H9 (cell line): ENCODE measurements at regions not wholly inside any gene's neighbourhood (a gene's known extent, or its start where the extent isn't known, plus 50 kb on each side); places are given as distances from the start of the nearest gene placed in this dataset.
A peak's percentile ranks its signal among the peaks of the same experiment; 100 is the strongest.

Experiments used
- DNase-seq: peaks from one replicate; pipeline ENCODE4 v3.0.0-alpha.2; 2017
- H2AFZ ChIP-seq: one replicate; pipeline ENCODE4 v1.6.1; 2013; ENCODE audit warnings: mild to moderate bottlenecking, low read length, control low read depth, moderate library complexity
- H2AK5ac ChIP-seq: 2 replicates; pipeline ENCODE4 v1.6.1; 2013; ENCODE audit warnings: low read length, control low read depth, mixed read lengths; ENCODE audit not compliant: insufficient read length
- H2BK120ac ChIP-seq: one replicate; pipeline ENCODE4 v1.6.1; 2013; ENCODE audit warnings: low read depth, mild to moderate bottlenecking, low read length, control low read depth, inconsistent platforms; ENCODE audit not compliant: poor library complexity, severe bottlenecking
- H2BK12ac ChIP-seq: 2 replicates; pipeline ENCODE4 v1.6.1; 2013; ENCODE audit warnings: low read length, control low read depth, mixed read lengths, low read depth; ENCODE audit not compliant: insufficient read length
- H2BK15ac ChIP-seq: 2 replicates; pipeline ENCODE4 v1.6.1; 2013; ENCODE audit warnings: low read depth, low read length, control low read depth
- H2BK20ac ChIP-seq: one replicate; pipeline ENCODE4 v1.6.1; 2013; ENCODE audit warnings: low read depth, mild to moderate bottlenecking, low read length, control low read depth, inconsistent platforms; ENCODE audit not compliant: poor library complexity, severe bottlenecking
- H2BK5ac ChIP-seq: 2 replicates; pipeline ENCODE4 v1.6.1; 2013; ENCODE audit warnings: low read length, control low read depth, mixed read lengths; ENCODE audit not compliant: insufficient read length
- H3K14ac ChIP-seq: 2 replicates; pipeline ENCODE4 v1.6.1; 2013; ENCODE audit warnings: low read length, control low read depth; ENCODE audit not compliant: insufficient read depth
- H3K18ac ChIP-seq: 2 replicates; pipeline ENCODE4 v1.6.1; 2013; ENCODE audit warnings: low read depth, mild to moderate bottlenecking, mixed read lengths, low read length, control low read depth; ENCODE audit not compliant: insufficient read length
- H3K23ac ChIP-seq: 2 replicates; pipeline ENCODE4 v1.6.1; 2013; ENCODE audit warnings: low read length, control low read depth, mixed read lengths, low read depth; ENCODE audit not compliant: insufficient read length
- H3K23me2 ChIP-seq: 2 replicates; pipeline ENCODE4 v1.6.1; 2013; ENCODE audit warnings: low read depth, mild to moderate bottlenecking, mixed read lengths, low read length, control low read depth; ENCODE audit not compliant: insufficient read length, poor library complexity, severe bottlenecking
- H3K27ac ChIP-seq: 2 replicates; pipeline ENCODE4 v1.5.1; 2013; ENCODE audit warnings: low read length, control low read depth, mixed read lengths, low read depth; ENCODE audit not compliant: insufficient read length
- H3K27me3 ChIP-seq: 2 replicates; pipeline ENCODE4 v1.6.1; 2013; ENCODE audit warnings: low read length, control low read depth, inconsistent platforms; ENCODE audit not compliant: insufficient read depth
- H3K4ac ChIP-seq: 2 replicates; pipeline ENCODE4 v1.6.1; 2013; ENCODE audit warnings: low read depth, mild to moderate bottlenecking, control low read depth, inconsistent platforms, low read length, moderate library complexity
- H3K4me1 ChIP-seq: 2 replicates; pipeline ENCODE4 v1.6.1; 2013; ENCODE audit warnings: low read length, control low read depth, inconsistent platforms; ENCODE audit not compliant: insufficient read depth
- H3K4me2 ChIP-seq: 2 replicates; pipeline ENCODE4 v1.6.1; 2013; ENCODE audit warnings: low read length, control low read depth, mixed read lengths; ENCODE audit not compliant: insufficient read length, insufficient read depth
- H3K56ac ChIP-seq: 2 replicates; pipeline ENCODE4 v1.6.1; 2013; ENCODE audit warnings: low read depth, mild to moderate bottlenecking, mixed read lengths, low read length, control low read depth; ENCODE audit not compliant: insufficient read length
- H3K79me1 ChIP-seq: 2 replicates; pipeline ENCODE4 v1.6.1; 2013; ENCODE audit warnings: low read depth, mild to moderate bottlenecking, moderate library complexity, low read length, control low read depth, inconsistent platforms; ENCODE audit not compliant: insufficient read depth, poor library complexity, severe bottlenecking
- H3K79me2 ChIP-seq: 2 replicates; pipeline ENCODE4 v1.6.1; 2013; ENCODE audit warnings: low read length, control low read depth, inconsistent platforms; ENCODE audit not compliant: insufficient read depth
- H3K9ac ChIP-seq: 2 replicates; pipeline ENCODE4 v1.6.1; 2013; ENCODE audit warnings: low read length, control low read depth, mixed read lengths; ENCODE audit not compliant: insufficient read length; ENCODE audit errors: extremely low read depth
- H3K9me3 ChIP-seq: one replicate; pipeline ENCODE4 v1.6.1; 2013; ENCODE audit warnings: low read depth, low read length, inconsistent platforms; ENCODE audit not compliant: control insufficient read depth
- H3T11ph ChIP-seq: one replicate; pipeline ENCODE4 v1.6.1; 2013; ENCODE audit warnings: mild to moderate bottlenecking, low read length, control low read depth, inconsistent platforms
- H4K20me1 ChIP-seq: one replicate; pipeline ENCODE4 v1.6.1; 2013; ENCODE audit not compliant: control insufficient read depth, insufficient read length, insufficient read depth
- H4K5ac ChIP-seq: 2 replicates; pipeline ENCODE4 v1.6.1; 2013; ENCODE audit warnings: low read depth, mild to moderate bottlenecking, mixed read lengths, low read length, control low read depth; ENCODE audit not compliant: insufficient read length
- H4K8ac ChIP-seq: replicated peaks from 2 replicates; pipeline ENCODE4 v1.6.1; 2013; ENCODE audit warnings: low read length, control low read depth, mixed read lengths, low read depth; ENCODE audit not compliant: insufficient read length
- H4K91ac ChIP-seq: 2 replicates; pipeline ENCODE4 v1.6.1; 2013; ENCODE audit warnings: low read depth, mild to moderate bottlenecking, moderate library complexity, mixed read lengths, low read length, control low read depth; ENCODE audit not compliant: insufficient read length
- H3K27ac Mint-ChIP-seq, 3 experiments: 2 replicates in 2 of 3; 3 replicates in 1 of 3; pipeline ENCODE4 v1.8.0; 2020 to 2021; ENCODE audit warnings: mixed read lengths in 3 of 3, mild to moderate bottlenecking in 1 of 3, moderate library complexity in 1 of 3
- H3K27me3 Mint-ChIP-seq: 2 replicates; pipeline ENCODE4 v1.8.0; 2021; ENCODE audit warnings: low read depth, mild to moderate bottlenecking, moderate library complexity, mixed read lengths
- H3K36me3 Mint-ChIP-seq, 3 experiments: 2 replicates in 2 of 3; 3 replicates in 1 of 3; pipeline ENCODE4 v1.8.0; 2020 to 2021; ENCODE audit warnings: low read depth in 3 of 3, mixed read lengths in 3 of 3; ENCODE audit not compliant: insufficient read depth in 1 of 3
- H3K4me1 Mint-ChIP-seq, 2 experiments: 2 replicates each; pipeline ENCODE4 v1.8.0; 2020; ENCODE audit warnings: mixed read lengths in 2 of 2
- H3K4me3 Mint-ChIP-seq, 2 experiments: 2 replicates in 1 of 2; 3 replicates in 1 of 2; pipeline ENCODE4 v1.8.0; 2020 to 2021; ENCODE audit warnings: mild to moderate bottlenecking in 2 of 2, mixed read lengths in 2 of 2, moderate library complexity in 1 of 2
- H3K9me3 Mint-ChIP-seq, 2 experiments: 2 replicates in 1 of 2; 3 replicates in 1 of 2; pipeline ENCODE4 v1.8.0; 2020; ENCODE audit warnings: mild to moderate bottlenecking in 2 of 2, mixed read lengths in 2 of 2, moderate library complexity in 1 of 2
- CTCF ChIP-seq: fragments of 200-600 bp; sonication (generic); conservative IDR thresholded peaks from 3 replicates; pipeline ENCODE4 v1.8.0; 2021; ENCODE audit warnings: antibody characterized with exemption, mild to moderate bottlenecking
- WGBS: extraction: QIAGEN DNeasy Blood & Tissue Kit; methylation state at CpG from one replicate; pipeline ENCODE4 v1.1.7; 2013; ENCODE audit warnings: missing lambda C conversion rate, low lambda C conversion rate, mixed read lengths; ENCODE audit not compliant: insufficient read length; ENCODE audit errors: extremely low coverage; 5-methylcytosine and 5-hydroxymethylcytosine counted together

- Histone ChIP-seq H2BK12ac (no peak overlapping the region), H3K4me1 (peaks cover 6% of the 10 kb centered on the region; the same call in 1 of the 2 replicates), H3K4ac (no peak overlapping the region), H2AK5ac (no peak overlapping the region), H3K9ac (no peak overlapping the region), H3K18ac (no peak overlapping the region), H2BK20ac (no peak overlapping the region), H3K23me2 (no peaks in the 10 kb centered on the region), H3K9me3 (no peaks in the 10 kb centered on the region), H4K91ac (no peak overlapping the region), H2AFZ (no peak overlapping the region), H3K27me3 (no peaks in the 10 kb centered on the region), H4K5ac (no peak overlapping the region), H2BK5ac (no peak overlapping the region), H3K4me2 (no peak overlapping the region), H3K14ac (no peak overlapping the region), H3K23ac (no peak overlapping the region), H4K20me1 (no peaks in the 10 kb centered on the region), H3K56ac (no peak overlapping the region), H3T11ph (peak overlapping the region; percentile 59), H2BK15ac (no peak overlapping the region), H3K79me1 (no peaks in the 10 kb centered on the region), H3K79me2 (no peaks in the 10 kb centered on the region), H2BK120ac (peak overlapping the region; percentile 55), H3K27ac (peak overlapping the region; percentile 8), H4K8ac (no peak overlapping the region)
- Mint-ChIP-seq H3K9me3 (no peaks in the 10 kb centered on the region), H3K36me3 (no peaks in the 10 kb centered on the region; a peak in 2 of 7 replicates), H3K27me3 (no peaks in the 10 kb centered on the region), H3K4me3 (no peak overlapping the region), H3K27ac (peak overlapping the region; percentile 35 to 96 (median 78); a peak in 6 of 7 replicates), H3K4me1 (peaks cover 36 to 43% of the 10 kb centered on the region in 2 experiments)
- no peak for DNase-seq
- WGBS, result no CpG with 5 or more reads among the region's 4 CpGs
- no peak for TF ChIP-seq CTCF
Measured at GRCh38 chr5:124996023-124996763, 249.8 kb upstream of the ZNF608 start.
